Non-pigmented ciliary epithelial cell (primary cell): ENCODE measurements at regions not wholly inside any gene's neighbourhood (a gene's known extent, or its start where the extent isn't known, plus 50 kb on each side); places are given as distances from the start of the nearest gene placed in this dataset.
"Not testable (repeated sequence)": the region's sequence is repeated elsewhere in the genome, so short reads cannot be mapped to it uniquely, and the experiment has no call there.

Experiments used
- DNase-seq: peaks from one replicate; pipeline ENCODE4 v3.0.0-alpha.2; 2010; ENCODE audit warnings: low read depth

DNA sequence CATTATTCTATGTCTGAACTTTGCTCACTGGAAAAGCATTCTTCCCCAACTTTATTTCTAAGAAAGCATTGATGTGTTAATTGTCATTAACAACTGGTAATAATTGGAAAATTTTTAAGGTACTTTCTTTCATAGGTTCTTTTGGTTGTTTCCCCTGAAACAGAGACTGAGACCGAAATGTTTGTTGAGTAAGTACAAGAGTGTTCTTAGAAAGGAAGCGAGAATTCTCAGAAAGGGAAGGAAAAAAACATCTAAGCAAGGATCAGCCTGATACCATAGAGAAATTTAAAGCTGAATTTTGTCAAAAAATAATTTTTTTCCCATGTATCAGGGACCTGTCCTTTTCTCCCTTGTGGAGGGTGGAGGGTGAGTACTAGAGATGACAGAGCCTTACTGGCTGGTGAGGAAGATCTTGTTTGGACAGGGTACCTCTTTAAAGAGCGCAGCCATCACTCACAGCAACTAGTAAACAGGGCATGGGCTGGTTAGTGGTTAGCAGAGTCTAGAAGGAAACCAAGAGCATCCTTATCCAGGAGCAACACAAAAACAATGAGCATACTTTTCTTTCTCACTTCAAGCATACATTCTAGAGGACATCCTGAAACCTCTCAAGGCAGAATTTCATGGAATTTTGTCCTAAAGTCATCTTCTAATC is 898.5 kb downstream of the DNAH5 start:
- DNase-seq = no peak

DNA sequence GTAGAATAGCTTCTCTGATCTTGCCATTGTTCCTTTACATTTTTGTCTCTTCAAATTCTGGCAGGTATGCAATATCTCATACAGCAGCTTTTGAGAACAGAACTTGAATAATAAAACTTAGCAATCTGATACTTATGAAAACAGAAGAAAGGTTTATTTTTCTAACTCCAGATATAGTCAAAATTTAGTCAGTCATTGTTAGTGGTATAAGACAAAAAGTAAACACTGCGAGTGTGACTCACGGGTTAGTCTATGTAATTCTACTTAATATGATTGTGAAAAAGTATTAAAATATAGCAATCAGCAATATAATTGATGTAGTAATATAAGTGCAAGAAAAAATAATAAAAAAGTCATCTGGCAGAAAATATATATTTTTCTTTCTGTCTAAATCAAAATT is 910.4 kb downstream of the DNAH5 start:
- DNase-seq = no peak

DNA sequence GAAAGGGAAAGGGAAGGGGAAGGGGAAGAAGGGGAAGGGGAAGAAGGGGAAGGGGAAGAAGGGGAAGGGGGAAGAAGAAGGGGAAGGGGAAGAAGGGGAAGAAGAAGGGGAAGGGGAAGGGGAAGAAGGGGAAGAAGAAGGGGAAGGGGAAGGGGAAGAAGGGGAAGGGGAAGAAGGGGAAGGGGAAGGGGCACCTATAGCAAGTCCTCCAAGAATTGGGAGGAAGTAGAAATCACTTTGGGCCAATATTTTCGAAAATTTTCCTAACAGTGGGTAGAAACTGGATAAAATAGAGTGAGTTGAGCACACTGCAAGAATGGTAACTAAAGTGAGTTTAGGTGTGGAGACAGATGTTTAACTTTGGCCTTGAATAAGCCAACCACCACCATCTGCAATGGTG is 915.3 kb downstream of the DNAH5 start:
- DNase-seq = no peak

DNA sequence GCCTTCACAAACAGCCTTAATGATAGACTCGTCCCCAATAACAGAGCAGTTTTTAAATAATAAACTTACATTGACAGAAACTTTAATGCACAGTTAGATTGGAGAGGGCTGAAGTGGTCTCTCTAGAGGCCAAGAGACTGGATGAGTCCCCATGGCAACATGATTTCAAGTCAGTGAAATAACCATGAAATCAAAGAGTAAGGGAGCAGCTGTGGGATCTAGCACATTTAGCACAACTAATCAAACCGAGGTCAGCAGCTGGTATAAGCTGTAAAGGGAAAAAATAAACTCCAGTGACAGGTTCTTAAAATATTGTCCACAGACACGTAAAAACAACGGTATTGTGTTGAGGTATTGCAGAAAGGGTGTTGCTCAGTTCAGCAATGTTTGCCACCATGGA is 916.6 kb downstream of the DNAH5 start:
- no peak for DNase-seq

DNA sequence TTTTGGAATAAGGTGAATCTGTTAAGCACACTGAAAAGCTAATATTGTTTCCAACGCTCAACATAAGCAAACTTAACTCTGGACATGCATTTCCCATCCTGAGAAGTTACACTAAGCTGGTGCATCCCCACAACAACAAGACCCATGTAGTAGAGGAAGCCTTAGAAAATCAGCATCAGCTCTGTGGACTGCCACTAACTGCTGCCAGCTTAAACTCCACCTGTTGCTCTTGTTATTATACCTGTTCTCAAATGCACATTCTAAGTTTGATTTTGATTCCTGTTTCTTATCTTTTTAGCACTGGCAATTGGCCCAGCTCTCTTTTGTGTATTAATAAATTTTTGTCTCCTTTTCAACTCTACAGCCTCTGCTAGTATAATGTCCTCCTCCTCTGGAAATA is 924.8 kb downstream of the DNAH5 start:
- DNase-seq = no peak

DNA sequence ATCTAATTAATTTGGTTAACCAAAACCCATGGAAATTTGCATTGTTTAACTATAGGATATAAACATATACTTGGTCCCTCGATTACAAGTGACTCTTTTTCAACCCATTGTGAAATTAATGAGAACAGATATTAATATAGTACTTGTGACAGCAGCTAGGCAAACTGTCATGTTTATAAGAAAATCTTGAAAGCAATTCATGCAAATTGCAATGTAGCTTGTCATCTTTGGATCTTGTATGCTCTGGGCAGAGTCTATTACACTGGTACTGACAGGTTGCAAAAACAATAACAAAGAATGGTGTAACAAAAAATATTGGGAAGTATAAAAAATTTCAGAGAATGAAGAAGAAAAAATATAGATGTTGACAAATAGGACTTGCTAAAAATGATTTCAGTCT is 941.0 kb downstream of the DNAH5 start:
- no peak for DNase-seq

DNA sequence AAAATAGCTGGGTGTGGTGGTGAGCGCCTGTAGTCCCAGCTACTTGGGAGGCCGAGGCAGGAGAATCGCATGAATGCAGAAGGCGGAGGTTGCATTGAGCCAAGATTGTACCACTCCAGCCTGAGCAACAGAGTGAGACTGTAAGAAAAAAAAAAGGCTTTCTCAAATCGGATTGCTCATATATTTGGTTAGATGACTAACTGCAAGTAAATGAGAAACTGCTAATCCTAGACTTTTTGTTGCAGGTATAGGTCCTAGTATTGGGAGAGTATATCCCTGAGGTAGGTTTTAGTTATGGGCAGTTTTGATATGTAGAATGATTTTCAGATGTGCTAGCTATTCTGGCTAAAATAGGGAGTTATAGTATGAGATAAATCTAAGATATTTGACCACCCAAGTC is 944.8 kb downstream of the DNAH5 start:
- DNase-seq = no peak

DNA sequence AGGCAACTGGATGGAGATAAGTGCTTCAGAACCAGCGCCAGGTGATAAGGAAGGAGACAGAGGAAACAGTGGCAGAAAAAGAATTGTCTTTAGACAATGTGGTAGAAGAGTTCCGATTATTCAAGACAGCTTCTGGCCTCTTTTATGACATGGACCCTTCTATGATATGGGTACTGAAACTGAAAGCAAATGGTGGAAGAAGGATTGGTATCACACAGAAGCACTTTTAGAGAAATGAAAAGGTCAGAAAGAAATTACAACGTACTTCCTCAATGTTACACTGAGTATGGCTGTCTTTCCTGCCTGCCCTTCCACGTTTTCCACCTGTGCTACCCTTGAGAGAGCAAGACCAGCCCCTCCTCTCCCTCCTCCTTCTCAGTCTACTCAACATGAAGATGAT is 959.3 kb downstream of the DNAH5 start:
- no peak for DNase-seq

DNA sequence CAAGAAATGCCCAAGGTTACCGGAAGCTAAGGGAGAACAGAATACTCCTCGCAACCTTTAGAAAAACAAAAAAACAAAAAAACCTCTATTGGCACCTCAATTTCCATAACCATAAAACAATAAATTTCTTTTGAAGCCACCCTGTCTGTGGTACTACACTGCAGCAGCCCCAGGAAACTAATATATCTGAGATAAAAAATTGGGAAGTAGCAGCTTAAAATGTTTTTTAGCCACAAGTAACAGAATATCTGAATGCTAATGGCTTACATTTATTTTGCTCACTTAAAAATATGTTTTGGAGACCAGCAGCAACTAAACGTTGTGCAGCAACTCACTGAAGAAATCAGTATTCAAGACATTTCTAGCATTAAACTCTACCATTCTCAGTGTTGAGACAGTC is 969.6 kb downstream of the DNAH5 start:
- no peak for DNase-seq

DNA sequence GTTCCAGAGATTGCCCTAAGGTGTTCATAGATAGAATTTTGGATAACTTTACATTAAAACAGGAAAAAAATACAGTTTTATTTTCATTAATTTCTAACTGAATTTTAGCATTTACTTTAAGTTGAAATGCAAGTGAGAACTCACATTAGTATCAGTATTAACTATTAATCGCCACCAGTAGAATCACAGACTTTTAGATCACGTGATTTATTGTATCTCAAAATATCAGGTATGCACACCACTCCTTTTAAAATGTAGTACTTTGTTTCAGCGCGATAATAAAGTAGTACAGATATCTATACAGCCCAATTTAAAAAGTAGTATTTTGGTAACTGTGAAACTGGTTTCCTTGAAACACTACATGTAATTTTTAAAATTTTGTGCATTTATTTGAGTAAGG is 978.7 kb downstream of the DNAH5 start:
- no peak for DNase-seq

DNA sequence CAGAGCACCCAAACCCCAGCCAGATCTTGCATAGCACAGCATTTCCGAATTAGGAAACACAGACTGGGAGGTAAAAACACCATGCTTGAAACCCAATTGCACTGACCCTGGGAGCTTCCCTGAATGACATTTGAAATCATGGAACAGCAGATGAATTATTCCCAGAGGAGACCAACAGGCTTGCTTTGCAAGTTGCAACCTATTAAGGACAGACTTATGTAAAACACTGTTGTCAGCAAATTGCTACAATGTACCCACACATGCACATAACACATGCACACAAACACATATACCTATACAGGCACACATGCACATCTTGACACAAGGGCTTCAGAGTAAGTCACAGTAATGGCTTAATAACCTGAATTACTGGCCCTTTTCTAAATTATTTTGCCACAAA is 984.8 kb downstream of the DNAH5 start:
- no peak for DNase-seq

DNA sequence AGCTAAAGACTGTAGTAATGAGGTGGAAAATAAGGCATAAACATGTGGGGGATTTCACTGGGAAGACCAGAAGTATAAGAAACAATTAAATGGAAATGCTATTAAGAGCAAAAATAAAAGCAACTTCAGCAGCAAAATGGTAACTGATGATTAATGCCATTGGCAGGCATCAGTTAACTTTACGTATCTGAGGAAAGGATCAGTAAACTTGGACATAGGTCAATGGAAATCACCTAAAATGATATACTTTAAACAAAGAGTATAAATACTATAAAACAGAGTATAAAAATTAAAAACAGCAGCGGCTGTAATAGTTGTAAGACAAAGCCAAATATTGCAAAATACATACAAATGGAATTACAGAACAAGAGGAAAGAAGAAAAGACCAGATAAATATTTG is 992.1 kb downstream of the DNAH5 start:
- no peak for DNase-seq

DNA sequence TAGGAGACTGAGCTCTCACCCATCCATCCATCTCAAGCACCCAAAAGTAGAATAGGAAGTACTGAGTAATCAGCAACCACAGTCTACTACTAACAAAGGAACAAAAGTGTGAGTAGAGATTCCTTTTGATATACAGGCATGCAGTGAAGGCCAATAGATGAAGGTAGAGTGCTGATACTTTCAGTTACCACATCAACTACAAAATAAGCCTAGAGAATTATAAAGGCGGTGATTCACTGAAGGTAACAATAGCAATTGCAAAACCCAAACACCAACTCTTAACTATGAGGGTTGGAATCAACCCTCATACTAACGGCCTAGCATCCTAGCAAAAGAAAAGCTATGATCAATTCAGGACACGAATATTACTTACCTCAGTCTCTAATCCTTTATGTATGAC is 992.6 kb downstream of the DNAH5 start:
- DNase-seq = no peak

DNA sequence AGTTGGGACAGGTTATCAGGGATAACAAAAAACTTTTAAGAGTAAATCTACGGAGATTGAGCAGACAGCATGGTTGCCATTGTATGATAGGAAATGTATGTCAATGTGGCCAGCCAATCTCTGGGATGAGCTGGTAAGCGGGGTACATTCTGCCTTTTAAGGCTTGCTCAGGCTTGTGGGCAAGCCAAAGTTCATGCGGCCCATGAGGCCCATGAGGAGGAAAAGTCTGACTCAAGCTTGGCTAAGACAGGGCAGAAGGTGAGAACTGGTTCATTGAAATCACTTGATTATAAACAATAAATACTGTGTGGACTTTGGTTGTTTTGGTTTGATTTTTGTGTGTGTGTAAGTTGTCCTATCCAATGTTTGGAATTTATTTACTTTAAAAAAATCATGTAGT is 997.1 kb downstream of the DNAH5 start:
- DNase-seq = no peak

DNA sequence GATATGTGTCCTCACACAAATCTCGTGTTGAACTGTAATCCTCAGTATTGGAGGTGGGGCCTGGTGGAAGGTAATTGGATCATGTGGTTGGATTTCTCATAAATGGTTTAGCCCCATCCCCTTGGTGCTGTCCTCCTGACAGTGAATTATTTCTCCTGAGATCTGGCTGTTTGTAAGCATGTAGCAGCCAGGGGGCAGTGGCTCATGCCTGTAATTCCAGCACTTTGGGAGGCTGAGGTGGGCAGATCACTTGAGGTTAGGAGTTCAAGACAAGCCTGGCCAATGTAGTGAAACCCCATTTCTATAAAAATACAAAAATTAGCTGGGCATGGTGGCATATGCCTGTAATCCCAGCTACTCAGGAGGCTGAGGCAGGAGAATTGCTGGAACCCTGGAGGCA is 999.0 kb downstream of the DNAH5 start:
- not testable (repeated sequence) for DNase-seq

DNA sequence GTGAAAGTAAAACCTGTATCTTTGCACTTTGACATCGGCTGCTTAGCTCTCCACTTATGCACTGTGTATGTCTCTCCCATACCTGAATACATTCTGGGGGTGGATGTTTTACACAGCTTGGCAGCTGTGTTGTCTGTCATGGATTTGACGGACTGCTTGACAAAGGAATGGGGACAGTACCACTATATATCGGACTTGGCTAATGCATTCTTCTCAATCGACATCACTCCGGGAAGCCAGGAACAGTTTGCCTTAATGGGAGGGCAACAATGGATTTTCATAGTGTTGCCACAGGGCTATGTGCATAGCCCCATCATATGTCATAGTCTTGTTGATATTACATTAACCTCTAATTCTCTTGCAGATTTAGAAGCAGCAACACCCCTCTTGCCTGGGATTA is 1008.3 kb downstream of the DNAH5 start:
- DNase-seq = no peak

DNA sequence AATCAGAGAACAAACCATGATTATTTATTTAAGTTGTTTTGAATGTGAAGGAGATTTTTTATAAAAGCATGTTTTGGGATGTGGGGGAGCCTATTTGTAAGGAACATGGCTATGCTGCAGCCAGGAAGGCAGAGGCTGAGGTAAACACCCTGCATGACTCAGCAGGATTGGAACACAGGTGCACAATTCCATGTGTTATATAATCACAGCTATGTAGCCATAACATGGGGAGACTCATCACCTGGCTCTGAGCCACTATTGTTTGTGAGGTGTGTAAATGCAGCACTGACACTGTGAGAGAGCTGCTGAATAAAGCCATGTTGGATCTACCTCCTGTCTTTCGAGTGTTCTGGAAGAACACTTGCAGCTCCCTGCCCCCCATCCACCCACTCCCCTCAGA is 1009.8 kb downstream of the DNAH5 start:
- no peak for DNase-seq

DNA sequence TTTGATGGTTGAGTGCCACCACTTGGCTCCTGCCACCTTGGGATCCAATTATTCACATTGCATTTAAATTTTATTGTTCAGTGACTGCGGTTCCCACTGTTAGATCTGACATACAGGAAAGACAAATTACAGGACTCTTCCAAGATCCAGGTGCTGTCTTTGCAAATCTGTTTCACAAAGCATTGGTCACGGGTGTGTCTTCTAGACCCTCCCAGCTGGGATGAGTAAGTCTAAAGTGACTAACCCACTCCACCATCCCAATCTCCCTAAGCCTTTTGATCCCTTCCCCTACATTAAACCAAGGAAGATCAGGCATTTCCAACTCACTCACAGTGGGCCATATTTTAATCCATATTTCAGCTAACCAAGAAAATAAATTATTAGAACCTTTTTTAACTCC is 1016.3 kb upstream of the CTNND2 start:
- DNase-seq = no peak

DNA sequence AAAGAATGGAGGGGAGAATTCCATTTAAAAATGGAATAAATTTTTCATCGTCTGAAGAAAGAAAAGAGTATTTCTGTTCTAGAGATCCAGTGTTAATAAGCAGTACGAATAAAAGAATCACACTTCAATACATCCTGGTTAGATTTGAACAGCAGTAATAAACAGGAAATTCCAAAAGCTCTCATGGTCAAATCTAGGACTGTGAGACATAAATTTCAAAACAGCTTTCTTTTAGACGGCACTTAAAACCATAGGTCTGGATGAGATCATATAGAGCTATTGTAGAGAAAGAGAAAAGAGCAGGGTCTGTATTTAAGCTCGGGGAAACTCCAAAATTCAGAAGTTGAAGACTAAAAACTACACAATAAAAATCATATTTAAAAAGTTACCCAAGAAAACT is 1006.9 kb upstream of the CTNND2 start:
- DNase-seq = no peak

DNA sequence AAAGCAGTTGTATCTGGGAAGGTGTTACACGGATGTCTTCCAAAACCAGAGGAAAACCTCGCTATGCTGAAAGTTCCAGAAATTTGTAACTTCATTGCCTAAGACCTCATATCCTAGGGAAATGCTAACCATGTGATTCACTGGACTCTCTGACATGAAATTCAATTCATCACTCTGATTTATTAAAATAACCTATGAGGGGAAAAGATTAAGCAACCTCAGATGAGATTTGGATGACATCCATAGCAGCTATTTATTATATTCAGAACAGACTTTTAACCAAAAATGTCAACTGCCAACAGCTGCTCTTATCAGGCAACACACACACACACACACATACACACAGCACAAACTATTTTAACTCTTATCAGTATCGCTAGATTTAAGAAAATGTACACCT is 1006.4 kb upstream of the CTNND2 start:
- no peak for DNase-seq

DNA sequence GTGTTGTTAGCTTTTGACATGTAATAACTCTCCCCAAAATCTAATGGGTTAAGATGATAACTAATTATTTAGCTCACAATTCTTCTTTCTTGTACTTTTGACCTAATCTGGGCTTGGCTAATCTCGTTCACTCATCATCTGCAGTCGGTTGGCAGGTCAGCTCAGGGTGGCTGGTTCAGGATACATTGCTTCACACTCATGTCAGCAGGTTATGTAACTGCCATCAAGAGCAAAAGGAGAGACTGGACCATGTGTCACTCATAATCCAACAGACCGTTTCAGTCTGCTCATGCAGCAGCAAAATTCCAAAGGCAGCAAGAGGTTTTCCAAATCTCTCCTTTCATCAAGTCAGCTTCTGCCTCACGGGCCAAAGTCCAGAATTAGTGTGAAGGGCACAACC is 998.4 kb upstream of the CTNND2 start:
- no peak for DNase-seq

DNA sequence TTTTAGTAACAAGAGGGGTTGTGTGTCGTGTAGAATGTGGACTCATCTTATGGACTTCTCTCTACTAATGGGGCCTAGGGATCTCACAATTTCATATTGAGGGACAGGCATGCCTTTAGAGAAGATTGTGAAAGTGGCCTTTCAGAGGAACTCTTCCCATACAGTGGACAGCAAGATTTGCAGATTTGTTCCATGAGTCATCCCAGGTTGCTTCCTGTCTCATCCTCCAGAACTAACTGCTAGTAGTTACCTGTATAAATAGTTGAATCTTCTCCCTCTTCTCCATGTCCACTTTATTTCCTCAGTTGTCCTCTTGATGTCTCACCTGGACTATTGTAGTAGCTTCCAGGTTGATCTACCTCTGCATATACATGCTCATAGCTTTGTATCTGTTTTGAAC is 997.5 kb upstream of the CTNND2 start:
- DNase-seq = no peak

DNA sequence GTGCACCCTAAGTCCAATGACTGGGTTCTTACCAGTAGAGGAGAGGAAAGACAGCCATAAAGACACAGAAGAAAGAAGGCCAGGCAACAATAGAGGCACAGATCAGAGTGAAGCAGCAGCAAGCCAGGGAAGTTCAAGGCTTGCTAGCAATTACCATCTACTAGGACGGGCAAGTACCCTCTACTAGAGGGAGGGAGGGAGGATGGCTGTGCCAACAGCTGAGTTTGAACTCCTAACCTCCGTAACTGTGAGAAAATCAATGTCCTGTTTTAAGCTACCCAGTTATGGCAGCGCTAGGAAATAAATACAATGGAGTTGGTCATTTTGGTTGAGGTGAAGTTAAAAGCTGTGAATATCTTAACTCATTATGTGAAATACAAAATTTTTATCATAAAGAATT is 991.8 kb upstream of the CTNND2 start:
- DNase-seq = no peak

DNA sequence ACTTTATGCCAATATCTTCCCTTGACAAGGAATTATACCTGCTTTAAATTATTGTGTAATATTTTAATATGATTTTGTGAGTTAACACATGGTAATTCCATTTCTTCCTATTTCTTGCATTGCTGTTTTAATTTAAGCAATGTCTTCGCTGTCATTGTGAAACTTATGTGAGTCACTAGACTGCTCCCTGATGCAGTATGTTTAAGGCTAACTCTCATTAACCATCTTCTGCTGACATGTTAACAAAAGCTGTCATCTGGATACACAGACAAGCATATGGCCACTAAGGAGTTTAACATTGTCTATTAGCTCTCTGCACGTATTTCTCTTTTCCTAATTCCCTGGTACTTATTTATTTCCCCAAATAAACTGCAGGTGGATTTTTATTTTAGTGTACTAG is 980.8 kb upstream of the CTNND2 start:
- no peak for DNase-seq

DNA sequence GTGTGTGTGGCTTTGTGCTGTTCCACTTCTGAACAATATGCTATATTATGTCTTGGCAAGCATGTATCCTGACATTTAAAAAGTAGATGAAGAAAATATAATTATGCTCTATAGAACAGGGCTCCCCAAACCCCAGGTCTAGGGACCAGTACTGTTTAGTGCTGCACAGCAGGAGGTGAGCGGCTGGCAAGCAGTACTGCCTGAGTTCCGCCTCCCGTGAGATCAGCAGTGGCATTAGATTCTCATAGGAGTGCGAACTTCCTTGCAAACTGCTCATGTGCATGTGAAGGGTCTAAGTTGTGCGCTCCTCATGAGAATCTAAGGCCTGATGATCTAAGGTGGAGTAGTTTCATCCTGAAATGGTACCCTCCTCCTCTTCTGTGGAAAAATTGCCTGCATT is 979.1 kb upstream of the CTNND2 start:
- DNase-seq = no peak
